ENCODE measurements at regions not wholly inside any gene's neighbourhood (a gene's known extent, or its start where the extent isn't known, plus 50 kb on each side); places are given as distances from the start of the nearest gene placed in this dataset.

DNA sequence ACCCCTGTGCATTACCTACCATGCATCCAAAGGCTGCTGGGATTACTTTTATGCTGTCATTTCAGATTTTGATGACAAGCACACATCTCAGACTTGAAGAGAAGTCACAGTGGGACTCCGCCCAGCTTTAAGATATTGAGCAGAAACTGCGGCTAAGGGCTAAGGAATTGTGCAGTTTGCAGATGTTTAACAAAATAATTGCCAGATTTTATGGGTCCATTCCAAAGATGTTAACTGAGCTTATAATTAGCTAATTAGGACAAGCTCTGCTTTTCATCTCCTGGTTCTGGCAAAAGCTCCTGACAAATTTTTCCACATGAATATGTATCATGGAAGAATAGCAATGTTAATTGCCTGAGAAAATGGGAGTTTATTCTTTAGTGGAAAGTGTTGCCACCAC lies 344.4 kb upstream of the ATXN7L3B start:
- TF ChIP-seq POLR2A (IDR thresholded peaks at IDR 0.05) = no peak
- TF ChIP-seq, protein P1, sequence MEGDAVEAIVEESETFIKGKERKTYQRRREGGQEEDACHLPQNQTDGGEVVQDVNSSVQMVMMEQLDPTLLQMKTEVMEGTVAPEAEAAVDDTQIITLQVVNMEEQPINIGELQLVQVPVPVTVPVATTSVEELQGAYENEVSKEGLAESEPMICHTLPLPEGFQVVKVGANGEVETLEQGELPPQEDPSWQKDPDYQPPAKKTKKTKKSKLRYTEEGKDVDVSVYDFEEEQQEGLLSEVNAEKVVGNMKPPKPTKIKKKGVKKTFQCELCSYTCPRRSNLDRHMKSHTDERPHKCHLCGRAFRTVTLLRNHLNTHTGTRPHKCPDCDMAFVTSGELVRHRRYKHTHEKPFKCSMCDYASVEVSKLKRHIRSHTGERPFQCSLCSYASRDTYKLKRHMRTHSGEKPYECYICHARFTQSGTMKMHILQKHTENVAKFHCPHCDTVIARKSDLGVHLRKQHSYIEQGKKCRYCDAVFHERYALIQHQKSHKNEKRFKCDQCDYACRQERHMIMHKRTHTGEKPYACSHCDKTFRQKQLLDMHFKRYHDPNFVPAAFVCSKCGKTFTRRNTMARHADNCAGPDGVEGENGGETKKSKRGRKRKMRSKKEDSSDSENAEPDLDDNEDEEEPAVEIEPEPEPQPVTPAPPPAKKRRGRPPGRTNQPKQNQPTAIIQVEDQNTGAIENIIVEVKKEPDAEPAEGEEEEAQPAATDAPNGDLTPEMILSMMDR (IDR thresholded peaks at IDR 0.05) = no peak

Measured in breast epithelium (tissue), 3 donors.